SU-DHL-6 (cell line): ENCODE measurements at regions not wholly inside any gene's neighbourhood (a gene's known extent, or its start where the extent isn't known, plus 50 kb on each side); places are given as distances from the start of the nearest gene placed in this dataset.

Experiments used
- EZH2phosphoT487 ChIP-seq: fragments of 200-600 bp; sonication (generic), shearing (Covaris generic); conservative IDR thresholded peaks from 2 replicates; pipeline ENCODE4 v1.6.1; 2018; ENCODE audit warnings: mild to moderate bottlenecking, antibody characterized with exemption, low read length, moderate library complexity, mixed read lengths
- TF ChIP-seq, protein P1 (sequence below): fragments of 200-600 bp; sonication (generic); IDR thresholded peaks from one replicate; pipeline ENCODE4 v1.5.1; 2017; ENCODE audit warnings: antibody characterized with exemption, mild to moderate bottlenecking, low read length, moderate library complexity; ENCODE audit not compliant: insufficient read depth, poor library complexity, severe bottlenecking

DNA sequence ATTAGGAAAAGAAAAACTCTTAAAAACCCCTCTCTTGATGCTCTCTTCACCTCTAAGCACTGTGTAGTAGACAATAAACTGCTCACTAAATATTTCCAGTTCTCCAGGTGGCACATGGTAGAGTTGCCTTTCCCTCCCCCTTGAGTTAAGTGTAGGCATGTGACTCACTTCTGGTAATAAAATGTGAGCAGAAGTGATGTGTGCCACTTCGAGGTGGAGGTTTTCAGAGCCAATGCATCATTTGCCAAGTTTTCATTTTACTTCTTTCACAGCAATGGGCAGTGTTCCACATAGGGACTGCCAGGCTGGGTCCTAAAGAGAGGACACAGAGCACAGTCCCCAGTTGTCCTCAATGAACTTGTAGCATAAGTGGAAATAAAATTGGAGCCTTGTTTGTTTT lies 131.6 kb upstream of the NPY start:
- no peak for TF ChIP-seq EZH2phosphoT487
- TF ChIP-seq, protein P1, sequence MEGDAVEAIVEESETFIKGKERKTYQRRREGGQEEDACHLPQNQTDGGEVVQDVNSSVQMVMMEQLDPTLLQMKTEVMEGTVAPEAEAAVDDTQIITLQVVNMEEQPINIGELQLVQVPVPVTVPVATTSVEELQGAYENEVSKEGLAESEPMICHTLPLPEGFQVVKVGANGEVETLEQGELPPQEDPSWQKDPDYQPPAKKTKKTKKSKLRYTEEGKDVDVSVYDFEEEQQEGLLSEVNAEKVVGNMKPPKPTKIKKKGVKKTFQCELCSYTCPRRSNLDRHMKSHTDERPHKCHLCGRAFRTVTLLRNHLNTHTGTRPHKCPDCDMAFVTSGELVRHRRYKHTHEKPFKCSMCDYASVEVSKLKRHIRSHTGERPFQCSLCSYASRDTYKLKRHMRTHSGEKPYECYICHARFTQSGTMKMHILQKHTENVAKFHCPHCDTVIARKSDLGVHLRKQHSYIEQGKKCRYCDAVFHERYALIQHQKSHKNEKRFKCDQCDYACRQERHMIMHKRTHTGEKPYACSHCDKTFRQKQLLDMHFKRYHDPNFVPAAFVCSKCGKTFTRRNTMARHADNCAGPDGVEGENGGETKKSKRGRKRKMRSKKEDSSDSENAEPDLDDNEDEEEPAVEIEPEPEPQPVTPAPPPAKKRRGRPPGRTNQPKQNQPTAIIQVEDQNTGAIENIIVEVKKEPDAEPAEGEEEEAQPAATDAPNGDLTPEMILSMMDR = no peak
